IMR-90 (cell line): ENCODE measurements at regions not wholly inside any gene's neighbourhood (a gene's known extent, or its start where the extent isn't known, plus 50 kb on each side); places are given as distances from the start of the nearest gene placed in this dataset.

Source experiments
- ATAC-seq: fragments of 200-7000 bp; cut with Tn5 transposase; 2 replicates; pipeline ENCODE4 v1.9.1; 2020; ENCODE audit warnings: low read depth, mild to moderate bottlenecking, moderate library complexity
- BruUV-seq: library from RNA; stranded (reverse); fragments of 400-500 nt; replicated peaks from 2 replicates; lab custom pipeline; 2021; lab: Mats Ljungman, UMichigan
- CTCF ChIA-PET: fragments of 300-600 bp; formaldehyde crosslinking; extraction: SDS; loops from one replicate; lab custom pipeline; 2021; ENCODE audit warnings: antibody characterized with exemption; lab: Yijun Ruan, JAX
- POLR2A ChIA-PET: fragments of 300-600 bp; sonication (Branson Sonifier 250); formaldehyde crosslinking; loops from one replicate; lab custom pipeline; 2022; ENCODE audit warnings: antibody characterized with exemption; ENCODE audit not compliant: unreplicated experiment; lab: Charles Lee
- DNase-seq: peaks from one replicate; pipeline ENCODE4 v3.0.0; 2013
- H2AFZ ChIP-seq: replicated peaks from 2 replicates; pipeline ENCODE3; 2013; ENCODE audit warnings: low read length, mild to moderate bottlenecking; ENCODE audit not compliant: poor library complexity
- H2AK5ac ChIP-seq: 2 replicates; pipeline ENCODE4 v1.6.1; 2013; ENCODE audit warnings: low read depth, low read length, inconsistent platforms
- H2AK9ac ChIP-seq: replicated peaks from 2 replicates; pipeline ENCODE3; 2013; ENCODE audit warnings: mild to moderate bottlenecking, low read depth, low read length, moderate library complexity; ENCODE audit not compliant: poor library complexity
- H2BK120ac ChIP-seq: 2 replicates; pipeline ENCODE4 v1.6.1; 2013; ENCODE audit warnings: low read depth, low read length, inconsistent platforms
- H2BK15ac ChIP-seq: 3 replicates; pipeline ENCODE4 v1.6.1; 2013; ENCODE audit warnings: low read depth, low read length, inconsistent platforms
- H2BK20ac ChIP-seq: 2 replicates; pipeline ENCODE4 v1.6.1; 2013; ENCODE audit warnings: low read depth, mild to moderate bottlenecking, inconsistent platforms, low read length, moderate library complexity
- H2BK5ac ChIP-seq: 2 replicates; pipeline ENCODE4 v1.6.1; 2013; ENCODE audit warnings: mild to moderate bottlenecking, low read depth, low read length, inconsistent platforms; ENCODE audit not compliant: poor library complexity, severe bottlenecking
- H3K14ac ChIP-seq: replicated peaks from 2 replicates; pipeline ENCODE4 v1.6.1; 2013; ENCODE audit warnings: low read depth, low read length, inconsistent platforms
- H3K18ac ChIP-seq: 2 replicates; pipeline ENCODE4 v1.6.1; 2013; ENCODE audit warnings: low read depth, low read length, control low read depth
- H3K23ac ChIP-seq: 2 replicates; pipeline ENCODE4 v1.6.1; 2013; ENCODE audit warnings: low read depth, low read length, inconsistent platforms
- H3K27ac ChIP-seq: 2 replicates; pipeline ENCODE4 v1.5.1; 2013; ENCODE audit warnings: mild to moderate bottlenecking, control low read depth, low read length; ENCODE audit not compliant: insufficient read depth
- H3K27me3 ChIP-seq: 2 replicates; pipeline ENCODE4 v1.6.1; 2013; ENCODE audit warnings: low read length; ENCODE audit not compliant: control insufficient read depth, insufficient read depth
- H3K36me3 ChIP-seq: 2 replicates; pipeline ENCODE4 v1.6.1; 2013; ENCODE audit warnings: low read length, mixed read lengths; ENCODE audit not compliant: control insufficient read depth, insufficient read depth
- H3K4ac ChIP-seq: 2 replicates; pipeline ENCODE4 v1.6.1; 2013; ENCODE audit warnings: low read depth, low read length, inconsistent platforms
- H3K4me1 ChIP-seq: 2 replicates; pipeline ENCODE4 v1.6.1; 2013; ENCODE audit warnings: low read length, mixed read lengths; ENCODE audit not compliant: control insufficient read depth, insufficient read depth
- H3K4me2 ChIP-seq: 2 replicates; pipeline ENCODE4 v1.6.1; 2013; ENCODE audit warnings: low read depth, mild to moderate bottlenecking, control low read depth, low read length, moderate library complexity
- H3K4me3 ChIP-seq: 2 replicates; pipeline ENCODE4 v1.5.1; 2013; ENCODE audit warnings: low read depth, mild to moderate bottlenecking, control low read depth, low read length, moderate library complexity; ENCODE audit not compliant: insufficient read depth
- H3K56ac ChIP-seq: 2 replicates; pipeline ENCODE4 v1.6.1; 2013; ENCODE audit warnings: low read length, inconsistent platforms; ENCODE audit not compliant: insufficient read depth; ENCODE audit errors: extremely low read depth
- H3K79me1 ChIP-seq, 2 experiments: 2 replicates each; pipeline ENCODE4 v1.6.1; 2013; ENCODE audit warnings: low read length in 2 of 2, inconsistent platforms in 1 of 2, low read depth in 1 of 2
- H3K9ac ChIP-seq: 2 replicates; pipeline ENCODE4 v1.6.1; 2013; ENCODE audit warnings: low read depth, low read length, control low read depth
- H3K9me1 ChIP-seq: 2 replicates; pipeline ENCODE4 v1.6.1; 2013; ENCODE audit warnings: low read length, inconsistent platforms; ENCODE audit not compliant: insufficient read depth
- H3K9me3 ChIP-seq: 2 replicates; pipeline ENCODE4 v1.6.1; 2013; ENCODE audit warnings: low read length; ENCODE audit not compliant: control insufficient read depth, insufficient read depth
- H4K20me1 ChIP-seq: 2 replicates; pipeline ENCODE4 v1.6.1; 2013; ENCODE audit warnings: low read length, inconsistent platforms; ENCODE audit not compliant: insufficient read depth
- H4K5ac ChIP-seq: 2 replicates; pipeline ENCODE4 v1.6.1; 2013; ENCODE audit warnings: mild to moderate bottlenecking, low read depth, low read length, control low read depth
- H4K8ac ChIP-seq, 2 experiments: 2 replicates each; pipeline ENCODE4 v1.6.1; 2013; ENCODE audit warnings: low read depth in 2 of 2, low read length in 2 of 2, control low read depth in 1 of 2, inconsistent platforms in 1 of 2
- H4K91ac ChIP-seq: 2 replicates; pipeline ENCODE4 v1.6.1; 2013; ENCODE audit warnings: low read depth, low read length, inconsistent platforms; ENCODE audit not compliant: insufficient read depth
- BHLHE40 ChIP-seq: fragments of 150-350 bp; IDR thresholded peaks from 2 replicates; pipeline ENCODE4 v1.6.1; 2016; ENCODE audit warnings: mild to moderate bottlenecking, low read depth, low read length
- CEBPB ChIP-seq: IDR thresholded peaks from 2 replicates; pipeline ENCODE4 v1.6.1; 2012; ENCODE audit warnings: low read depth, low read length, improper control_type of control experiment
- CHD1 ChIP-seq: IDR thresholded peaks from 2 replicates; pipeline ENCODE4 v1.6.1; 2012; ENCODE audit warnings: low read depth, low read length, improper control_type of control experiment
- CTCF ChIP-seq: conservative IDR thresholded peaks from 2 replicates; pipeline ENCODE4 v1.5.1; 2012; ENCODE audit warnings: mild to moderate bottlenecking, low read depth, low read length, improper control_type of control experiment
- ELK1 ChIP-seq: fragments of 150-350 bp; IDR thresholded peaks from 2 replicates; pipeline ENCODE4 v1.6.1; 2016; ENCODE audit warnings: low read depth, mild to moderate bottlenecking, low read length, moderate library complexity, borderline replicate concordance
- FOS ChIP-seq: fragments of 150-350 bp; IDR thresholded peaks from 2 replicates; pipeline ENCODE4 v1.6.1; 2016; ENCODE audit warnings: low read depth, low read length
- MAFK ChIP-seq: IDR thresholded peaks from 2 replicates; pipeline ENCODE4 v1.6.1; 2012; ENCODE audit warnings: low read depth, low read length, improper control_type of control experiment
- MAZ ChIP-seq: IDR thresholded peaks from 2 replicates; pipeline ENCODE4 v1.6.1; 2012; ENCODE audit warnings: low read depth, mild to moderate bottlenecking, low read length, improper control_type of control experiment, moderate library complexity, borderline replicate concordance
- MXI1 ChIP-seq: IDR thresholded peaks from 2 replicates; pipeline ENCODE4 v1.6.1; 2012; ENCODE audit warnings: low read depth, mild to moderate bottlenecking, low read length, moderate library complexity, borderline replicate concordance
- NFE2L2 ChIP-seq: fragments of 150-350 bp; IDR thresholded peaks from 2 replicates; pipeline ENCODE4 v1.6.1; 2016; ENCODE audit warnings: low read depth, mild to moderate bottlenecking, low read length
- POLR2A ChIP-seq: IDR thresholded peaks from 2 replicates; pipeline ENCODE4 v1.6.1; 2012; ENCODE audit warnings: mild to moderate bottlenecking, low read depth, low read length
- RAD21 ChIP-seq: IDR thresholded peaks from 2 replicates; pipeline ENCODE4 v1.6.1; 2012; ENCODE audit warnings: low read length, improper control_type of control experiment
- RCOR1 ChIP-seq: IDR thresholded peaks from 2 replicates; pipeline ENCODE4 v1.6.1; 2012; ENCODE audit warnings: mild to moderate bottlenecking, low read length, improper control_type of control experiment; ENCODE audit not compliant: insufficient replicate concordance
- RFX5 ChIP-seq: IDR thresholded peaks from 2 replicates; pipeline ENCODE4 v1.8.0; 2012; ENCODE audit warnings: low read depth, mild to moderate bottlenecking, low read length, moderate library complexity
- SMC3 ChIP-seq: fragments of 150-350 bp; IDR thresholded peaks from 2 replicates; pipeline ENCODE4 v1.6.1; 2016; ENCODE audit warnings: low read depth, mild to moderate bottlenecking, antibody characterized with exemption, low read length, moderate library complexity
- USF2 ChIP-seq: fragments of 150-350 bp; IDR thresholded peaks from 2 replicates; pipeline ENCODE4 v1.6.1; 2017; ENCODE audit warnings: mild to moderate bottlenecking, antibody characterized with exemption, low read length, low read depth
- WGBS, 2 experiments: methylation state at CpG; one replicate each; pipeline versions ENCODE4 v1.1.5 to v1.1.7; 2013; ENCODE audit warnings: missing lambda C conversion rate in 2 of 2; ENCODE audit not compliant: insufficient read length in 1 of 2; ENCODE audit errors: extremely low coverage in 2 of 2; 5-methylcytosine and 5-hydroxymethylcytosine counted together
- dilution Hi-C: fragments of 300-500 bp; cut with HindIII; formaldehyde crosslinking; loops from one replicate; pipeline ENCODE4 v1.14.3; 2018; ENCODE audit warnings: low sequenced_read_pairs; ENCODE audit not compliant: unreplicated experiment
- in situ Hi-C: fragments of 300-500 bp; cut with MboI; formaldehyde crosslinking; loops from 3 replicates; pipeline ENCODE4 v1.14.3; 2019; ENCODE audit warnings: low sequenced_read_pairs, inconsistent platforms, mixed read lengths
- intact Hi-C: fragments of 100-400 bp; cut with micrococcal nuclease; formaldehyde crosslinking; loops from 2 replicates; pipeline ENCODE4 v1.10.0; 2022

- Histone ChIP-seq H3K18ac (no peak overlapping the region), H3K9me1 (no peaks in the 10 kb centered on the region), H3K9me3 (peaks cover 3% of the 10 kb centered on the region; the same call in 1 of the 2 replicates), H2BK20ac (no peak overlapping the region), H4K5ac (no peak overlapping the region), H4K91ac (no peak overlapping the region), H3K9ac (no peak overlapping the region), H2BK15ac (no peak overlapping the region), H3K79me1 (no peaks in the 10 kb centered on the region), H3K4me2 (no peak overlapping the region), H4K20me1 (no peaks in the 10 kb centered on the region), H3K4me3 (no peak overlapping the region), H3K27me3 (no peaks in the 10 kb centered on the region), H2BK120ac (no peak overlapping the region), H3K4me1 (no peaks in the 10 kb centered on the region), H3K4ac (no peak overlapping the region), H2BK5ac (no peak overlapping the region), H3K27ac (no peak overlapping the region), H3K14ac (no peak overlapping the region), H2AFZ (no peak overlapping the region), H2AK5ac (no peak overlapping the region), H2AK9ac (no peak overlapping the region), H4K8ac (no peak overlapping the region), H3K23ac (no peak overlapping the region), H3K56ac (no peak overlapping the region), H3K36me3 (no peaks in the 10 kb centered on the region)
- intact Hi-C loops (no loop called here), dilution Hi-C loops (no loop called here), in situ Hi-C loops (no loop called here)
- WGBS, 2 experiments, result no CpG with 5 or more reads among the region's 1 CpG
- BruUV-seq, result no TSS peak
- no peak for TF ChIP-seq USF2
- TF ChIP-seq RAD21, result no peak
- no peak for TF ChIP-seq MAZ
- no peak for TF ChIP-seq NFE2L2
- no peak for TF ChIP-seq POLR2A
- no peak for TF ChIP-seq BHLHE40
- no peak for TF ChIP-seq ELK1
- TF ChIP-seq CEBPB, result no peak
- TF ChIP-seq CTCF, result no peak
- no peak for TF ChIP-seq RFX5
- no peak for TF ChIP-seq CHD1
- no peak for TF ChIP-seq SMC3
- no peak for TF ChIP-seq RCOR1
- no peak for TF ChIP-seq MXI1
- no peak for TF ChIP-seq MAFK
- no peak for TF ChIP-seq FOS
- no peak for DNase-seq
- ChIA-PET POLR2A (no interaction called here), CTCF (no interaction called here)
- no peak for ATAC-seq
Observed at GRCh38 chr3:82409842-82410241, 648.4 kb upstream of the GBE1 start.
